Kidney (tissue), 13 donors: ENCODE measurements at regions not wholly inside any gene's neighbourhood (a gene's known extent, or its start where the extent isn't known, plus 50 kb on each side); places are given as distances from the start of the nearest gene placed in this dataset.

Source experiments
- DNase-seq, 5 donors: peaks; one replicate each; pipeline ENCODE4 v3.0.0-alpha.2; 2013 to 2020
- FAIRE-seq: peaks from 2 replicates; lab custom pipeline; 2012; peaks lifted over from hg19 to GRCh38; lab: Jason Lieb, UNC
- H3K27ac ChIP-seq, 2 donors: one replicate each; pipeline ENCODE4 v1.7.0; 2013; ENCODE audit warnings: low read depth in 2 of 2, low read length in 2 of 2, inconsistent platforms in 1 of 2
- H3K27me3 ChIP-seq: one replicate; pipeline ENCODE4 v1.7.1; 2013; ENCODE audit warnings: low read length, inconsistent platforms; ENCODE audit not compliant: control insufficient read depth, insufficient read depth
- H3K36me3 ChIP-seq, 3 donors: one replicate each; pipeline versions ENCODE4 v1.7.0 to v1.7.1; 2013; ENCODE audit warnings: low read length in 3 of 3, control low read depth in 1 of 3, inconsistent platforms in 1 of 3; ENCODE audit not compliant: insufficient read depth in 3 of 3, control insufficient read depth in 2 of 3
- H3K4me1 ChIP-seq, 3 donors: one replicate each; pipeline versions ENCODE4 v1.7.0 to v1.7.1; 2013; ENCODE audit warnings: low read length in 3 of 3, inconsistent platforms in 1 of 3, low read depth in 1 of 3; ENCODE audit not compliant: control insufficient read depth in 2 of 3, insufficient read depth in 2 of 3
- H3K4me3 ChIP-seq, 3 donors: one replicate each; pipeline versions ENCODE4 v1.7.0 to v1.8.1; 2013; ENCODE audit warnings: low read length in 3 of 3, control low read depth in 1 of 3, inconsistent platforms in 1 of 3
- H3K9ac ChIP-seq, 3 donors: one replicate each; pipeline versions ENCODE4 v1.7.0 to v1.7.1; 2013; ENCODE audit warnings: low read length in 3 of 3, control low read depth in 1 of 3, inconsistent platforms in 1 of 3
- H3K9me3 ChIP-seq, 3 donors: one replicate each; pipeline versions ENCODE4 v1.7.0 to v1.7.1; 2013; ENCODE audit warnings: low read length in 3 of 3, control low read depth in 1 of 3, inconsistent platforms in 1 of 3; ENCODE audit not compliant: control insufficient read depth in 2 of 3, insufficient read depth in 1 of 3
- intact Hi-C: fragments of 100-400 bp; cut with DNase I; formaldehyde crosslinking; loops from one replicate; pipeline ENCODE4 v1.11.1; 2022
- TF ChIP-seq, protein P1 (sequence below): IDR thresholded peaks from 3 replicates; pipeline ENCODE4 v1.5.1; 2012; ENCODE audit warnings: mild to moderate bottlenecking, moderate library complexity, borderline replicate concordance; ENCODE audit not compliant: insufficient read depth; ENCODE audit errors: extremely low read depth
- donor health status: control.
- donor health status: control.
- donor health status: control.
- donor health status: control.
- donor health status: control.
- donor health status: DM: yes; HTN: yes; CAD: no.
- donor health status: Normal renal cell carcinoma (clear cell type).

- TF ChIP-seq, protein P1, sequence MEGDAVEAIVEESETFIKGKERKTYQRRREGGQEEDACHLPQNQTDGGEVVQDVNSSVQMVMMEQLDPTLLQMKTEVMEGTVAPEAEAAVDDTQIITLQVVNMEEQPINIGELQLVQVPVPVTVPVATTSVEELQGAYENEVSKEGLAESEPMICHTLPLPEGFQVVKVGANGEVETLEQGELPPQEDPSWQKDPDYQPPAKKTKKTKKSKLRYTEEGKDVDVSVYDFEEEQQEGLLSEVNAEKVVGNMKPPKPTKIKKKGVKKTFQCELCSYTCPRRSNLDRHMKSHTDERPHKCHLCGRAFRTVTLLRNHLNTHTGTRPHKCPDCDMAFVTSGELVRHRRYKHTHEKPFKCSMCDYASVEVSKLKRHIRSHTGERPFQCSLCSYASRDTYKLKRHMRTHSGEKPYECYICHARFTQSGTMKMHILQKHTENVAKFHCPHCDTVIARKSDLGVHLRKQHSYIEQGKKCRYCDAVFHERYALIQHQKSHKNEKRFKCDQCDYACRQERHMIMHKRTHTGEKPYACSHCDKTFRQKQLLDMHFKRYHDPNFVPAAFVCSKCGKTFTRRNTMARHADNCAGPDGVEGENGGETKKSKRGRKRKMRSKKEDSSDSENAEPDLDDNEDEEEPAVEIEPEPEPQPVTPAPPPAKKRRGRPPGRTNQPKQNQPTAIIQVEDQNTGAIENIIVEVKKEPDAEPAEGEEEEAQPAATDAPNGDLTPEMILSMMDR, result no peak
- Histone ChIP-seq H3K9me3 (no peaks in the 10 kb centered on the region), H3K4me1 (no peaks in the 10 kb centered on the region), H3K4me3 (no peak overlapping the region), H3K27me3 (no peaks in the 10 kb centered on the region), H3K9ac (no peak overlapping the region), H3K27ac (no peak overlapping the region), H3K36me3 (no peaks in the 10 kb centered on the region)
- intact Hi-C loops, result no loop called here
- FAIRE-seq, result no peak
- DNase-seq, result no peak
Measured at GRCh38 chr18:66749481-66750035, 145.7 kb upstream of the CDH19 start.

- no peaks in the 10 kb centered on the region for H3K9me3 ChIP-seq
- no peak for FAIRE-seq
- no peak overlapping the region for H3K27ac ChIP-seq
- no peak overlapping the region for H3K4me3 ChIP-seq
- no peak overlapping the region for H3K9ac ChIP-seq
- TF ChIP-seq, protein P1, result no peak
- no peaks in the 10 kb centered on the region for H3K36me3 ChIP-seq
- no peak for DNase-seq
- H3K27me3 ChIP-seq, result no peaks in the 10 kb centered on the region
- no peaks in the 10 kb centered on the region for H3K4me1 ChIP-seq
- intact Hi-C loops, result no loop called here
Measured at GRCh38 chr18:66749030-66749429, 145.1 kb upstream of the CDH19 start.

DNA sequence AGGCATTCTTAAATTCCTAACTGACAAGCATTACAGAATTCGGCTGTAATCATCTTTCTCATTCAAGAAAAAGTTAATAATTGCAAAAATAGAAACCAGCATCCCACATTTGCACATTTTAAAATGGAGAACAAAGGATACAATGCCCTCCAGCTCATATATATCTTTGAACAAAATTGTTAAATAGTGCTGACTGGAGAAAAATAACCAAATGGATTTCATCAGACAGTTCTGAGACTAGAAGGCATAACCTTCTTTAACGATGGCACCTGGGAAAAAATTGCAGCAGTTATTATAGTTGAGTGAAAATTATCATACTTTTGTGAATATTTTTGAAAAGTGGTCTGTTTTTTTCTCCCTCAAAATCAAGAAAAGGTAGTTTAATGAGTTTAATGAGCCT lies 138.9 kb upstream of the CDH19 start:
- TF ChIP-seq, protein P1, result no peak
- Histone ChIP-seq H3K36me3 (no peaks in the 10 kb centered on the region), H3K27me3 (no peaks in the 10 kb centered on the region), H3K4me3 (no peak overlapping the region), H3K4me1 (no peaks in the 10 kb centered on the region), H3K9me3 (no peaks in the 10 kb centered on the region), H3K9ac (no peak overlapping the region), H3K27ac (no peak overlapping the region)
- FAIRE-seq, result no peak
- DNase-seq, result no peak
- intact Hi-C loops, result no loop called here

GRCh38 chr18:66735933-66736332 lies 132.0 kb upstream of the CDH19 start:
- no peaks in the 10 kb centered on the region for H3K9me3 ChIP-seq
- DNase-seq, result no peak
- no peaks in the 10 kb centered on the region for H3K4me1 ChIP-seq
- no peak overlapping the region for H3K27ac ChIP-seq
- intact Hi-C loops, result no loop called here
- H3K4me3 ChIP-seq, result no peak overlapping the region
- H3K27me3 ChIP-seq, result no peaks in the 10 kb centered on the region
- TF ChIP-seq, protein P1, result no peak
- no peaks in the 10 kb centered on the region for H3K36me3 ChIP-seq
- no peak for FAIRE-seq
- H3K9ac ChIP-seq, result no peak overlapping the region
